Left ventricle myocardium inferior (tissue), 1 donor: ENCODE measurements at regions not wholly inside any gene's neighbourhood (a gene's known extent, or its start where the extent isn't known, plus 50 kb on each side); places are given as distances from the start of the nearest gene placed in this dataset.

Source experiments
- DNase-seq: peaks from one replicate; pipeline ENCODE4 v3.0.0-alpha.2; 2020
- H3K27ac ChIP-seq: fragments of 200-600 bp; replicated peaks from 2 replicates; pipeline ENCODE4 v1.8.0; 2021
- H3K27me3 ChIP-seq: fragments of 200-600 bp; 2 replicates; pipeline ENCODE4 v1.8.0; 2021; ENCODE audit warnings: low read depth
- H3K36me3 ChIP-seq: fragments of 200-600 bp; 2 replicates; pipeline ENCODE4 v1.8.0; 2021
- H3K4me1 ChIP-seq: fragments of 200-600 bp; 2 replicates; pipeline ENCODE4 v1.8.0; 2021
- H3K4me3 ChIP-seq: fragments of 200-600 bp; 2 replicates; pipeline ENCODE4 v1.8.0; 2021; ENCODE audit warnings: mild to moderate bottlenecking, moderate library complexity
- H3K9me3 ChIP-seq: fragments of 200-600 bp; replicated peaks from 2 replicates; pipeline ENCODE4 v1.8.0; 2021
- intact Hi-C: fragments of 100-400 bp; cut with micrococcal nuclease; formaldehyde crosslinking; loops from one replicate; pipeline ENCODE4 v1.11.0; 2022
- TF ChIP-seq, protein P1 (sequence below): fragments of 200-600 bp; IDR thresholded peaks from 2 replicates; pipeline ENCODE4 v1.8.0; 2021; ENCODE audit warnings: antibody characterized with exemption, mild to moderate bottlenecking, borderline replicate concordance
- donor health status: DM: no; HTN: yes; CAD: no; lungs with severe emphysema.

DNA sequence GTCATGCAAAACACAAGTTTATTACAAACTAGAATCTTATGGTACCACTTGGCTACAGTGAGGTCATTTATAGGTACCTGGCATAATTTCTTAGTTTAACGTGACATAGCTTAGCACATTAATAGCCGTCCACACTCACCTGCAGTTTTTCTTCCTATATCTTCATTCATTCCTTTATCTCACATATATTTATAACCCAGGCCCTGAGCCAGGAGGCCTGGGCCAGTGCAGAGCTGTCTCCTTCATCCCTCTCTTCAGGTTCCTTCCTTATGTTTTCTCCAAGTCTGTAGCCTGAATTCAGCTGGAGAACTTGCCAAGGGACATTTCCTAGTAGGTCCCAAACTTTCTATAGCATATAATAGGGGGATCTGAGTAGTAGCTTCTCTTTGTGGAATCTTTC, 367.9 kb upstream of the SGCD start:
- Histone ChIP-seq H3K4me3 (no peak overlapping the region), H3K4me1 (peaks cover 41% of the 10 kb centered on the region), H3K27ac (no peak overlapping the region), H3K9me3 (no peaks in the 10 kb centered on the region), H3K36me3 (no peaks in the 10 kb centered on the region), H3K27me3 (no peaks in the 10 kb centered on the region)
- DNase-seq: no peak
- intact Hi-C loops: no loop called here
- TF ChIP-seq, protein P1, sequence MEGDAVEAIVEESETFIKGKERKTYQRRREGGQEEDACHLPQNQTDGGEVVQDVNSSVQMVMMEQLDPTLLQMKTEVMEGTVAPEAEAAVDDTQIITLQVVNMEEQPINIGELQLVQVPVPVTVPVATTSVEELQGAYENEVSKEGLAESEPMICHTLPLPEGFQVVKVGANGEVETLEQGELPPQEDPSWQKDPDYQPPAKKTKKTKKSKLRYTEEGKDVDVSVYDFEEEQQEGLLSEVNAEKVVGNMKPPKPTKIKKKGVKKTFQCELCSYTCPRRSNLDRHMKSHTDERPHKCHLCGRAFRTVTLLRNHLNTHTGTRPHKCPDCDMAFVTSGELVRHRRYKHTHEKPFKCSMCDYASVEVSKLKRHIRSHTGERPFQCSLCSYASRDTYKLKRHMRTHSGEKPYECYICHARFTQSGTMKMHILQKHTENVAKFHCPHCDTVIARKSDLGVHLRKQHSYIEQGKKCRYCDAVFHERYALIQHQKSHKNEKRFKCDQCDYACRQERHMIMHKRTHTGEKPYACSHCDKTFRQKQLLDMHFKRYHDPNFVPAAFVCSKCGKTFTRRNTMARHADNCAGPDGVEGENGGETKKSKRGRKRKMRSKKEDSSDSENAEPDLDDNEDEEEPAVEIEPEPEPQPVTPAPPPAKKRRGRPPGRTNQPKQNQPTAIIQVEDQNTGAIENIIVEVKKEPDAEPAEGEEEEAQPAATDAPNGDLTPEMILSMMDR: no peak

DNA sequence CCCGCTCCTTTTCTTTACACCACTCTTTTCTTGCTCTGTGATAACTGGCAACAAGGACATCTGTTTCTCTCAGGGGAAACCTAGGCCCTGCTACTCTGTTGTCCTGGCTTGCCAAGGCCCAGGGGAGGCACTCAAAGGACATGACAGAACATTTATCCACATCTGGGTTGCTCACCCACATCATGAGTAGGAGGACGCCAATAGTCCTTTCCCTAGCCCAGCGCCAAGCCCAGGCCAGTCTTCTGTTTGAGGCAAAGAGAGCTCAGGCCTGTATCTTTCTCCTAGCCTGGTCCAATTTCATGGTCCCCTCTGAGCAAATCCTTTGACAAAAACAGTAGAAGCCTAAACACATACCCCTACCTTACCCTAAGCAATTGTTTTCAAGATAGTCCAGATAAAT, 366.8 kb upstream of the SGCD start:
- H3K9me3 ChIP-seq: no peaks in the 10 kb centered on the region
- DNase-seq: no peak
- H3K4me1 ChIP-seq: peaks cover 32% of the 10 kb centered on the region
- H3K27me3 ChIP-seq: no peaks in the 10 kb centered on the region
- TF ChIP-seq, protein P1: no peak
- H3K27ac ChIP-seq: no peak overlapping the region
- intact Hi-C loops: no loop called here
- H3K4me3 ChIP-seq: no peak overlapping the region
- H3K36me3 ChIP-seq: no peaks in the 10 kb centered on the region

DNA sequence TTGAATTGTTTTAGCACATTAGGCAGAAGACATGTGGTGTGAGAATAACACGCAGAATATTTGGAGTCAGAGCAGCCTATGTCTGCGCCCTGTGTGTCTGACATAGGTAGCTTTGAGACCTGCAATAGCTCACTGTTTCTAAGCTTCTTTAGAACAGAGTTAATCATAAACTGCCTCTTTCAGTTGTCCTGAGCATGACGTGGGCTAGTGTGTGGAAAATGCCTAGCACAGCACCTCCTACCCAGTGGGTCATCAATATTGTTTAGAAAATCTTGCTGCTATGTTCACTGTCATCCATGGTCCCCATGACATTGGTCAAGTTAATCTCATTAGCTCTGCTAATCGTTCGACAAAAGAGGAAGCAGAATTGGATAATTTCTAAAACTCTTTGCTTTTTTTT, 357.4 kb upstream of the SGCD start:
- H3K27me3 ChIP-seq: no peaks in the 10 kb centered on the region
- TF ChIP-seq, protein P1: no peak
- H3K4me1 ChIP-seq: no peaks in the 10 kb centered on the region
- no peak for DNase-seq
- H3K4me3 ChIP-seq: no peak overlapping the region
- intact Hi-C loops: no loop called here
- peaks cover 8% of the 10 kb centered on the region for H3K9me3 ChIP-seq
- no peaks in the 10 kb centered on the region for H3K36me3 ChIP-seq
- no peak overlapping the region for H3K27ac ChIP-seq

DNA sequence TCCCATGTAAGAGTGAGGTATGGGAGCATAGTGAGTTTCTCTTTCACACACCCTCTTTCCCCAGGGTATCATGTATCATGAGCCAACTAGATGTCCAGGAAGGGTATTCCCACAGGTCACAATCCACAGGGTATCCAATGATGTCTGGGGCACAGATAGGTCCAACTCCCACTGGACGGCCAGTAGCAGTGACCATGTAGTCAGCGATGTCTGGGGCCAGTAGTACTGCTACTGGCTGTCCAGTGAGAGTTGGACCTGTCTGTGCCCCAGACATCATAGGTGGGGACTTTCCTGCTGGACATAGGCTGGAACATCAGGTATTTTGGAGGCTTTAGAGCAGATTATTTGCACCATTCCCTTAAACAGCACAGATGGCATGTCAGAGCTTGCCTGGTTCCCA, 352.6 kb upstream of the SGCD start:
- no peak for DNase-seq
- Histone ChIP-seq H3K9me3 (no peaks in the 10 kb centered on the region), H3K4me1 (peaks cover 19% of the 10 kb centered on the region), H3K27ac (no peak overlapping the region), H3K27me3 (no peaks in the 10 kb centered on the region), H3K36me3 (no peaks in the 10 kb centered on the region), H3K4me3 (no peak overlapping the region)
- TF ChIP-seq, protein P1: no peak
- intact Hi-C loops: no loop called here

DNA sequence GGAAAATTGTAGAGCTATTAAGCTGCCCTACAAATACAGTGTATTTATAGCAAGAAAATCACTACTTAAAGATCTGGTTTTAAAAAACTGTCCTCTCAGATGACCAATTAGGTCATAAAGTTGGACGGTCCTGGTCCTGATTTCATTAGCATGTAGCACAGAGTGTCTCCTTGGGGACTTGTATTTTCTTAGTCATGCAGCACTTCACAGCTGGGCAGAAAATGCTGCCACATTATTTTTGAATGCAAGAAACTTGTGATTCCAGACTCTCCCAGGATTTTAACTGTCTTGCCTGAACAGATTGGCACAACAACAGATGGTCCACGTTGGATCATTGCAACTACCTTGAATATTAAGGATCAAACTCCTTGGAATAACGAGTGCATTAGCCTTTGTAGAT, 348.1 kb upstream of the SGCD start:
- H3K4me3 ChIP-seq: no peak overlapping the region
- H3K9me3 ChIP-seq: no peaks in the 10 kb centered on the region
- H3K27me3 ChIP-seq: no peaks in the 10 kb centered on the region
- no peak overlapping the region for H3K27ac ChIP-seq
- H3K36me3 ChIP-seq: no peaks in the 10 kb centered on the region
- TF ChIP-seq, protein P1: no peak
- intact Hi-C loops: no loop called here
- peaks cover 37% of the 10 kb centered on the region for H3K4me1 ChIP-seq
- DNase-seq: no peak

DNA sequence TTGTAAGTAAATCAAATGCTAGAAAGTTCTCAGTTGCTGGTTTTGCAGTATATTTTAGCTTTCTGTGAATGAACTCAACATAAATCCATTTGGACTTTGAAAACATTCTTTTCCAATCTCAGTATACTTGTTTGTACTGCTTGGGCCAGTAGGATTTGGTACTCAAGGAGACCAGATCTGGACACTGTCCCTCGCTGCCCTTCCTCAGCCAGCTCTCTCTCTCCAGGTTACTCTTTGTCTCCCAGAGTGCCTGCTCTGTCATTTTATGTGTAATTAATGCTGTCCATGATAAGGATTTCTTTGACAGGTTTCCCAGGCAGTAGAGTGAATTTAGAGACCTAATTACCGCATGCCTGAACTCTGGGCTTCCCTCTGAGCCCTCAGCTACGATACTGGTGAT, 344.6 kb upstream of the SGCD start:
- Histone ChIP-seq H3K27ac (no peak overlapping the region), H3K27me3 (no peaks in the 10 kb centered on the region), H3K9me3 (no peaks in the 10 kb centered on the region), H3K4me3 (no peak overlapping the region), H3K4me1 (peaks cover 45% of the 10 kb centered on the region), H3K36me3 (no peaks in the 10 kb centered on the region)
- intact Hi-C loops: no loop called here
- no peak for DNase-seq
- TF ChIP-seq, protein P1: no peak
